Mesendoderm (in vitro differentiated cells): ENCODE measurements at regions not wholly inside any gene's neighbourhood (a gene's known extent, or its start where the extent isn't known, plus 50 kb on each side); places are given as distances from the start of the nearest gene placed in this dataset.

Experiments used
- DNase-seq: peaks from one replicate; pipeline ENCODE4 v3.0.0; 2013
- H2AK5ac ChIP-seq: 2 replicates; pipeline ENCODE4 v1.6.1; 2013; ENCODE audit warnings: low read length, inconsistent platforms
- H2BK120ac ChIP-seq: 2 replicates; pipeline ENCODE4 v1.6.1; 2013; ENCODE audit warnings: low read depth, mild to moderate bottlenecking, low read length, moderate library complexity, mixed read lengths
- H2BK15ac ChIP-seq: replicated peaks from 2 replicates; pipeline ENCODE4 v1.6.1; 2013; ENCODE audit warnings: low read depth, mild to moderate bottlenecking, moderate library complexity
- H2BK5ac ChIP-seq: 2 replicates; pipeline ENCODE4 v1.6.1; 2013; ENCODE audit warnings: low read length, inconsistent platforms
- H3K18ac ChIP-seq: 2 replicates; pipeline ENCODE4 v1.6.1; 2013; ENCODE audit warnings: mild to moderate bottlenecking, low read length, mixed read lengths
- H3K23ac ChIP-seq: one replicate; pipeline ENCODE4 v1.6.1; 2013; ENCODE audit warnings: low read length
- H3K27ac ChIP-seq: 2 replicates; pipeline ENCODE4 v1.5.1; 2013; ENCODE audit warnings: low read depth, mild to moderate bottlenecking, inconsistent platforms, low read length, moderate library complexity
- H3K27me3 ChIP-seq: 2 replicates; pipeline ENCODE4 v1.6.1; 2013; ENCODE audit warnings: low read length, control low read depth, mild to moderate bottlenecking, inconsistent platforms; ENCODE audit not compliant: insufficient read depth, poor library complexity
- H3K36me3 ChIP-seq: 2 replicates; pipeline ENCODE4 v1.6.1; 2013; ENCODE audit warnings: low read length, inconsistent platforms; ENCODE audit not compliant: control insufficient read depth, insufficient read depth
- H3K4ac ChIP-seq: one replicate; pipeline ENCODE4 v1.6.1; 2013; ENCODE audit warnings: low read depth, mild to moderate bottlenecking, low read length, moderate library complexity
- H3K4me1 ChIP-seq: 2 replicates; pipeline ENCODE4 v1.6.1; 2013; ENCODE audit warnings: low read depth, low read length, inconsistent platforms; ENCODE audit not compliant: control insufficient read depth
- H3K4me2 ChIP-seq: 2 replicates; pipeline ENCODE4 v1.6.1; 2013; ENCODE audit warnings: low read length
- H3K4me3 ChIP-seq: 2 replicates; pipeline ENCODE4 v1.5.1; 2013; ENCODE audit warnings: mild to moderate bottlenecking, low read length
- H3K56ac ChIP-seq: one replicate; pipeline ENCODE4 v1.6.1; 2013; ENCODE audit warnings: low read length
- H3K79me1 ChIP-seq: 2 replicates; pipeline ENCODE4 v1.6.1; 2013; ENCODE audit warnings: low read length, inconsistent platforms
- H3K79me2 ChIP-seq: 2 replicates; pipeline ENCODE4 v1.6.1; 2013; ENCODE audit warnings: mild to moderate bottlenecking, low read length; ENCODE audit not compliant: control insufficient read depth, insufficient read depth
- H3K9ac ChIP-seq: 2 replicates; pipeline ENCODE4 v1.6.1; 2013; ENCODE audit warnings: low read length, inconsistent platforms
- H4K5ac ChIP-seq: one replicate; pipeline ENCODE4 v1.6.1; 2013; ENCODE audit warnings: low read length
- H4K8ac ChIP-seq: one replicate; pipeline ENCODE4 v1.6.1; 2013; ENCODE audit warnings: low read depth, mild to moderate bottlenecking, control low read depth, low read length, moderate library complexity
- WGBS: extraction: QIAGEN DNeasy Blood & Tissue Kit; methylation state at CpG from one replicate; pipeline ENCODE4 v1.1.7; 2013; ENCODE audit warnings: low lambda C conversion rate, missing lambda C conversion rate; ENCODE audit not compliant: insufficient coverage; ENCODE audit errors: extremely low coverage; 5-methylcytosine and 5-hydroxymethylcytosine counted together

DNA sequence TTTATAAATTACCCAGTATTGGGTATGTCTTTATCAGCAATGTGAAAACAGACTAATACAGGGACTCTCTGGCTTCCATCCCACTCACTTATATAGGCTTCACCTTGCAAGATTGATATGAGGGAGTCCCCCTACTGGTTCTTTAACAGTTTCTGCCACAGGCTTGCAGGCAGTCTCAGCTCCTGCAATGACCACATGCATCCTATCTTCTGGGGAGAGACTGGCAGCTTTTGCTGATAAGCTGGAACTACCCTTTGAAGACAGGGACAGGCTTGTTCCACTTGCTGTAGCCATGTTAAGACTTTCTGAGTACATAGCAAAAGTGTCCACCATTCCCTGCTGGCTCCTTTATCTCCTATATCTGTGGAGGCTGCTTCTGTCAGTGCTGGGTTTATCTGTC is 531.7 kb upstream of the FLRT2 start:
- no peak overlapping the region for H3K4ac ChIP-seq
- no peak overlapping the region for H3K23ac ChIP-seq
- no peak overlapping the region for H2BK5ac ChIP-seq
- H3K9ac ChIP-seq, result no peak overlapping the region
- no peaks in the 10 kb centered on the region for H3K79me1 ChIP-seq
- H3K4me2 ChIP-seq, result no peak overlapping the region
- no peaks in the 10 kb centered on the region for H3K79me2 ChIP-seq
- no peak overlapping the region for H4K5ac ChIP-seq
- no peak overlapping the region for H3K4me3 ChIP-seq
- H4K8ac ChIP-seq, result no peak overlapping the region
- H2BK15ac ChIP-seq, result no peak overlapping the region
- H3K18ac ChIP-seq, result no peak overlapping the region
- H2AK5ac ChIP-seq, result no peak overlapping the region
- no peaks in the 10 kb centered on the region for H3K36me3 ChIP-seq
- H3K4me1 ChIP-seq, result no peaks in the 10 kb centered on the region
- DNase-seq, result peak; percentile 54
- no peak overlapping the region for H3K56ac ChIP-seq
- no peaks in the 10 kb centered on the region for H3K27me3 ChIP-seq
- no peak overlapping the region for H3K27ac ChIP-seq
- H2BK120ac ChIP-seq, result no peak overlapping the region

DNA sequence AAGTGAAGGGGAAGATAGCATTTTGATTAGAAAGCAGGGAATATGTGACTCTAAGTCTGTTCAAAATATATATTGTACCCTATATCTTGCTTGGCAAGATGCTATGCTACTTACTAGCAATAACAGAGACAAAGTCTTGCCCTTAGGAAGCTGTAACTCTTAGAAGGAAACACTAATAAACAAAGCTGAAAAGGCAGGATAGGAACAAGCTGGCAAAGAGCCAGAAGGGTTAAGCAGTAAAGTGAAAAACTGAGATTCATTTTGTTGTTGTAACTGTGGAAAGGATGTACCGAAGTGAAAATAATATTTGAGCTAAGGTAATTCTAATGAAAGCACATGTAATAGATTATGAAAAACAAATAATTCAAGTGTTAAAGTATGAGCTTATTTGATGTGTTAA is 527.1 kb upstream of the FLRT2 start:
- no peak overlapping the region for H3K56ac ChIP-seq
- H3K23ac ChIP-seq, result no peak overlapping the region
- no peaks in the 10 kb centered on the region for H3K79me1 ChIP-seq
- no peak overlapping the region for H3K4me2 ChIP-seq
- H2BK15ac ChIP-seq, result no peak overlapping the region
- no peak overlapping the region for H2BK5ac ChIP-seq
- H3K4me3 ChIP-seq, result no peak overlapping the region
- H3K4me1 ChIP-seq, result no peaks in the 10 kb centered on the region
- H2AK5ac ChIP-seq, result no peak overlapping the region
- DNase-seq, result no peak
- no peak overlapping the region for H3K18ac ChIP-seq
- no peaks in the 10 kb centered on the region for H3K36me3 ChIP-seq
- H3K27ac ChIP-seq, result no peak overlapping the region
- no peaks in the 10 kb centered on the region for H3K79me2 ChIP-seq
- no peak overlapping the region for H4K5ac ChIP-seq
- no peak overlapping the region for H3K4ac ChIP-seq
- no peak overlapping the region for H3K9ac ChIP-seq
- no CpG with 5 or more reads among the region's 1 CpG for WGBS
- no peak overlapping the region for H4K8ac ChIP-seq
- H2BK120ac ChIP-seq, result no peak overlapping the region
- H3K27me3 ChIP-seq, result no peaks in the 10 kb centered on the region

DNA sequence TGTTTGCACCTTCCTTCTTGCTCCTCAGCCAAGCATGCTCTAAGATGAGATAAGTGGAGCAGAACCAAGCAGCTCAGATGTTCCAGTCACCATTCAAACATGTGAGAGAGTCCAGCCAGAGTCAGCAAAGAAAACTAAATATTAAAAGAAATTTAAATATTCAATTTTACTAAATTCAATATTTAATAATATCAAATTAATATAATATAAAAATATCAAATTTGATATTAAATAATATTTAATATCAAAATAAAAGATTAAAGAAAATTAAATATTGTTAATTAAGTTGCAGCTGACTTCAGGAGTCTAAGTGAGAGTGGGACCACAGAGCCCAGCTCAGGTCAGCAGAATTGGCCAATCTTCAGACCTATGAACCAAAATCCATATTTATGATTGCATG is 526.1 kb upstream of the FLRT2 start:
- no peak overlapping the region for H4K8ac ChIP-seq
- H2BK5ac ChIP-seq, result no peak overlapping the region
- no peak overlapping the region for H3K27ac ChIP-seq
- no peak overlapping the region for H3K9ac ChIP-seq
- no peak overlapping the region for H2AK5ac ChIP-seq
- no peak overlapping the region for H3K4ac ChIP-seq
- no peaks in the 10 kb centered on the region for H3K27me3 ChIP-seq
- no peaks in the 10 kb centered on the region for H3K79me1 ChIP-seq
- no peak overlapping the region for H3K4me3 ChIP-seq
- no peak overlapping the region for H2BK15ac ChIP-seq
- no peak overlapping the region for H4K5ac ChIP-seq
- no peaks in the 10 kb centered on the region for H3K79me2 ChIP-seq
- no peak overlapping the region for H3K23ac ChIP-seq
- DNase-seq, result no peak
- H3K4me1 ChIP-seq, result no peaks in the 10 kb centered on the region
- H3K4me2 ChIP-seq, result no peak overlapping the region
- H3K18ac ChIP-seq, result no peak overlapping the region
- H2BK120ac ChIP-seq, result no peak overlapping the region
- H3K56ac ChIP-seq, result no peak overlapping the region
- H3K36me3 ChIP-seq, result no peaks in the 10 kb centered on the region

DNA sequence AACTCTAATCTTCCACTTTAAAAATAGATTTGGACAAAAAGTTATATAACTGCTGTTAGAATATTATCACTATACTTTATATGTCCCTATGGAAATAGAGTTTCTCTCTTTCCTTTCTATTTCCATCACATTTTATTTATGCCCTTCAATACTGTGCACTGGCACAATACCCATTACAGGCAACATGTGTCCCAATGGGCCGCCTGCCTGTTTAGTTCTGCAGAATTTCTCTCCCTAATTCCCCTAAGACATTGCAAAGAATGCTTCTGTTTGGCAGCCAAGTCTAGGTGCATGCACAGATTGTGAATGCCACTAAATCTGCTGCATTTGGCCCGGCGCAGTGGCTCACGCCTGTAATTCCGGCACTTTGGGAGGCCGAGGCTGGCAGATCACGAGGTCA is 520.4 kb upstream of the FLRT2 start:
- Histone ChIP-seq H3K36me3 (no peaks in the 10 kb centered on the region), H3K23ac (no peak overlapping the region), H3K79me2 (no peaks in the 10 kb centered on the region), H3K56ac (no peak overlapping the region), H3K27me3 (no peaks in the 10 kb centered on the region), H3K4me3 (no peak overlapping the region), H3K18ac (no peak overlapping the region), H3K79me1 (no peaks in the 10 kb centered on the region), H2BK5ac (no peak overlapping the region), H4K8ac (no peak overlapping the region), H2BK120ac (no peak overlapping the region), H3K4me2 (no peak overlapping the region), H3K27ac (no peak overlapping the region), H3K9ac (no peak overlapping the region), H3K4ac (no peak overlapping the region), H3K4me1 (no peaks in the 10 kb centered on the region), H4K5ac (no peak overlapping the region), H2AK5ac (no peak overlapping the region), H2BK15ac (no peak overlapping the region)
- no peak for DNase-seq
- no CpG with 5 or more reads among the region's 7 CpGs for WGBS

DNA sequence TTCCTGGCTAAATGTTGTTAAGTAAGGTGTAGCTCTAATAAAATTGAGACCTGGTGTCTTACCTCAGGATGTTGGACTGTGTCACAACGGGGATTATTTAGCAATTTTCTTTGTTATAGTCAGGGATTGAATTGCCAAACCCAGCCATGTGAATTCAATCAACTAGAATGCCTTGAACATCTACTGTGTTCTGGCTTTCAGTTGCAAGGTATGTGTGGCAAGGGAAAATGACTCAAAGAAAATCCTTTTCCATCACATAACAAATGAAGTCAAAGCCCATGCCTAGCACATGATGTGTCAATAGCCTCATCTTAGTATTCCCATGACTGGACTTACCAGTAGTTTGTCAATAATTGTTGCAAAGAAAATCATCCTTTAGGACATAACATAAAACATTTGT is 519.8 kb upstream of the FLRT2 start:
- Histone ChIP-seq H2BK5ac (no peak overlapping the region), H3K4ac (no peak overlapping the region), H2BK120ac (no peak overlapping the region), H3K4me3 (no peak overlapping the region), H2BK15ac (no peak overlapping the region), H3K27me3 (no peaks in the 10 kb centered on the region), H4K8ac (no peak overlapping the region), H3K36me3 (no peaks in the 10 kb centered on the region), H3K4me1 (no peaks in the 10 kb centered on the region), H3K4me2 (no peak overlapping the region), H3K18ac (no peak overlapping the region), H3K79me1 (no peaks in the 10 kb centered on the region), H3K27ac (no peak overlapping the region), H4K5ac (no peak overlapping the region), H3K9ac (no peak overlapping the region), H3K23ac (no peak overlapping the region), H3K56ac (no peak overlapping the region), H2AK5ac (no peak overlapping the region), H3K79me2 (no peaks in the 10 kb centered on the region)
- DNase-seq, result no peak
- no CpG with 5 or more reads among the region's 1 CpG for WGBS

GRCh38 chr14:85016496-85016895 is 513.4 kb upstream of the FLRT2 start:
- Histone ChIP-seq H3K4ac (no peak overlapping the region), H3K56ac (no peak overlapping the region), H2AK5ac (no peak overlapping the region), H2BK15ac (no peak overlapping the region), H3K27ac (no peak overlapping the region), H4K5ac (no peak overlapping the region), H3K4me1 (no peaks in the 10 kb centered on the region), H3K36me3 (no peaks in the 10 kb centered on the region), H3K79me1 (no peaks in the 10 kb centered on the region), H3K18ac (no peak overlapping the region), H3K4me2 (no peak overlapping the region), H3K79me2 (no peaks in the 10 kb centered on the region), H3K23ac (no peak overlapping the region), H4K8ac (no peak overlapping the region), H3K27me3 (no peaks in the 10 kb centered on the region), H3K4me3 (no peak overlapping the region), H2BK5ac (no peak overlapping the region), H3K9ac (no peak overlapping the region), H2BK120ac (no peak overlapping the region)
- peak; percentile 11 for DNase-seq
- WGBS, result no CpG with 5 or more reads among the region's 1 CpG
